ENCODE measurements at regions not wholly inside any gene's neighbourhood (a gene's known extent, or its start where the extent isn't known, plus 50 kb on each side); places are given as distances from the start of the nearest gene placed in this dataset.

GRCh38 chr2:207446653-207447052 lies 83.1 kb upstream of the CREB1 start:
- DNase-seq (ENCODE audit: low read depth, low spot score), result no peak

GRCh38 chr2:207448006-207448405 lies 81.8 kb upstream of the CREB1 start:
- no peak for DNase-seq (ENCODE audit: low read depth, low spot score)

DNA sequence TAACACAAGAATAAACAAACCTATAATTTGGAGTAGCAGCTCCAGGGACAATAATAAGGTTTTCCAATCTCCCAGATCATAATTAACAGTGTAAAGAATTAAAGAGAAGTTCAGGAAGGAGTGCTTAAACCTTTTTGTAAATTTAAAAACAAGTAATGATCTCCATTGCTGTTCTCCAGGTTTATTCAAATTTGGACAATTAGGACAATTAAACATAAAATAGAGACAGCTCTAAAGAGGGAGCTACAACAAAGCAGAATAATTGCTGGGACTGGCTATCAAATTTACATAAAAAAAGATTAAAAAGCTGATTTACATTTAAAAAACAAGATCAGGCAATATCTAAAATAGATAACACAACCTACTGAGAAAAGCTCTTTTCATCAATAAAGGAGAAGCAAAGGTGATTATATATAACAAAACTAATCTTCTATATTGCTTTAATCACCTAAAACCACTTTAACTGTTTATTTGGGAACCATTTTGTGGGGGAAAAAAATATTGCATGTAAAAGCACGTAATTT lies 80.1 kb upstream of the CREB1 start:
- DNase-seq (ENCODE audit: low read depth, low spot score), result no peak

DNA sequence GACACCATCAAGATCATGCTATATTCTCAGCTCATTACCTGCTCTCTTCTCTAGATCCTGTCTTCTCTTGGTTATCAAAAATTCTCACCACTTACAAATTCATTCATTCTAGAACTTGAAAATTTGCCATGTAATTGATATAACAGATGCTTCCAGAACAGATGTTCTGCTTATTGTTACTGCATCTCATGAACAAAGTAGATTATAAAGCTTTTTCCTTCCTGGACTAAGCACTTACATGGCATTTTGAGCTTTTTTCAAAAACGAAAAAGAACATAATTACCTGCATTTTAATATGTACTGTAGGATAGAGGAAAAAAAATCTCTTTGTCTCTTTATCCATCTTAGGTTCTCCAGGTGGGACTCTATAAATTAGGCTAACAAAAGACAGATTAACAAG lies 79.6 kb upstream of the CREB1 start:
- no peak for DNase-seq (ENCODE audit: low read depth, low spot score)

DNA sequence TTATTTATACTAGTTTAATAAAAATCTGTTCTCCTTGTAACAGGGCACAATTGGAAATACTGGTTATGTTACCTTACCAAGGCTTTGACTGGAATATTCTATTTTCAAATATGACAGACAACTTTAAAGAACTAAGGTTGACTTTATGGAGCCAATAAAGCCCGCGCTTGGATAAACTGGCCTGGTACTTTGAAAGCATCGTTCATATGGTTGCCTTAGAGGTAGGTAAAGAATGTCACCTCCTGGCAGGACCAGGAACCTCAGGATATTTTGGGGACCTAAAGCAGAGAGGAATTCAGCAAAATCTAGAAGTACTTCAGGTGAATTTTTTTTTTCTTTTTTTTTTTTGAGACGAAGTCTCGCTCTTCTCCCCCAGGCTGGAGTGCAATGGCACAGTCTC lies 71.2 kb upstream of the CREB1 start:
- no peak for DNase-seq (ENCODE audit: low read depth, low spot score)

- no peak for DNase-seq (ENCODE audit: low read depth, low spot score)
These were observed 69.6 kb upstream of the CREB1 start for GRCh38 chr2:207459990-207460757.

GRCh38 chr2:207463433-207463832 lies 66.3 kb upstream of the CREB1 start:
- DNase-seq (ENCODE audit: low read depth, low spot score), result no peak

GRCh38 chr2:207464007-207464406 lies 65.8 kb upstream of the CREB1 start:
- no peak for DNase-seq (ENCODE audit: low read depth, low spot score)

DNA sequence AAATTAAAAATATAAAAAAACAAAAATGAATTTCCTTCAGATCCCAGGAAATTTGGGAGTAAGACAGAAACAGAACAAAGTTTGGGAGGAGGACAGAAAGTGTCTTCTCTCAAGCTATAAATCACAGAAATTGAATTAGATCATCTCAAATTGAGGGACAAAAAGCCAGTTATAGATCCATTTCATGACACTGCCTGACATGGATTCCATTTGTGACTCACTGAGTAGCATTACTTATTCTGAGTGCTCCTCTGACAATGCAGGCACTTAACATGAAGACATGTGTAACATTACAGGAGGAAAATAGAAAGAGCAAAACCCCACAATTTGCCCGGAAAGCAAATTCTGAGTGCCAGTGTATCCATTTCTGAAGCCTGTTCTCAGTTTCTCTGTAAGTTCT lies 63.9 kb upstream of the CREB1 start:
- no peak for DNase-seq (ENCODE audit: low read depth, low spot score)

- DNase-seq (ENCODE audit: low read depth, low spot score), result no peak
These were observed 61.9 kb upstream of the CREB1 start for GRCh38 chr2:207467716-207468347.

DNA sequence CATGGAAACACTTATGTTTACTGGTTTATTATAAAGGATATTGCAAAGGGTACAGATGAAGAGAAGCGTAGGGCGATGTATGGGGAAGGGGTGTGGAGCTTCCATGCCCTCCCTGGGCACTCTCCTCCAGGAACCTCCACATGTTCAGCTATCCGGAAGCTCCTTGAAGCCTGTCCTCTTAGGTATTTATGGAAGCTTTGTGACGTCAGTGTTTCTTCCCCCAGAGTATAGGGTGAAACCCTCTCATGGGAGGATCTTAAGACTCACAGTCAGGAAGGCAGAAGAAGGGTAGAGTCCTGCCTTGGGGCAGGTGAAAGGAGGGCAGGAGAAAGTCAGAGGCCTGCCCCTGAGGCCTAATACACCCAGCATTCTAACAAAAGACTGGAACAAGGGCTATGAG lies 61.3 kb upstream of the CREB1 start:
- DNase-seq (ENCODE audit: low read depth, low spot score), result no peak

GRCh38 chr2:207469451-207469850 lies 60.3 kb upstream of the CREB1 start:
- DNase-seq (ENCODE audit: low read depth, low spot score), result no peak

GRCh38 chr2:207469943-207470729 lies 59.6 kb upstream of the CREB1 start:
- DNase-seq (ENCODE audit: low read depth, low spot score), result no peak

GRCh38 chr2:207471261-207471660 lies 58.5 kb upstream of the CREB1 start:
- no peak for DNase-seq (ENCODE audit: low read depth, low spot score)

- no peak for DNase-seq (ENCODE audit: low read depth, low spot score)
These were observed 57.3 kb upstream of the CREB1 start for GRCh38 chr2:207472343-207473048.

GRCh38 chr2:207473049-207473930 lies 56.5 kb upstream of the CREB1 start:
- DNase-seq (ENCODE audit: low read depth, low spot score), result peak; percentile 65

- no peak for DNase-seq (ENCODE audit: low read depth, low spot score)
These were observed 55.9 kb upstream of the CREB1 start for GRCh38 chr2:207473931-207474235.

DNA sequence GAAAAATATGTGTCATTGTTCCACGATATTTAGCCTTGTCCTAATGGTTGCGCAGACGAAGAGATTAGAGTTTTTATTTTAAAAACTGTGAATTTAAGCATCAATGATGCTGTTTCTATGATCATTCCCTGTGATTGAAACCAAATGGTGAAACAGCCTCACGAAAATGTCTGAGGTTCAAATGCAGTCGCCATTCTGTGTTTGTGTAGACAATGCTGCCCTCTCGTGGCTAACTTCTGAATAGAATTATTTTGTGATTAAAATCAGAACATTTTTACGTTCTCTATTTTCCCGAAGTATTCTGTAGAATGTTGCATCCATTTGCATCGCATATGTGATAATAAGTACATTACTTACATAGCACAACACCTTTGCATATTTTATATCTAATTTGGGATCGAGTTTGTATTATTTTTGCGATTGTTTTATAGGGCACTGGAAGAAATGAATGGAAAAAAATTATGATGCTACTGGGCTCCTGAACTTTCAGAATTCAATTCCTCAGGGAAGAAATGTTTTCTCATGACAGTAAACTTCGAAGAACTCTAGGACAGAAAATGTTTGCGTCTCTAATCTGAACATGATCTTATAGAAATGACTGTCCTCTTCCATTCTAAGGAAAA lies 54.8 kb upstream of the CREB1 start:
- no peak for DNase-seq (ENCODE audit: low read depth, low spot score)

DNA sequence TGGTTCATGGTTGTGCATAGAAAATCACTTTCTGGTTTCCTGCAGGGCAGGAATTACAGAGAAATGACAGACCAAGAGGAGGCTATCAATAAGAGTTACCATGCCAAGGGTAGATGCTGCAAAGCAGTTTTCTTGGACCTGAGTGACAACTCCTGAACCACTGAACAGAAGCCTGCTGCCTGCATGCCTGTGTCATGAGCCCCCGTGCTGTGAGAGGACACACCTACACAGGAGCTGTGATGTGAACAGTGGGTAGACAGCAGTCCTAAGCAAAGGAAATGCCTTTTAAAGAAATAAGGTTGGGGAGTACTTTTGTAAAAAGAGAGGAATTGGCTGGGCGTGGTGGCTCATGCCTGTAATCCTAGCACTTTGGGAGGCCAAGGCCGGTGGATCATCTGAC lies 54.2 kb upstream of the CREB1 start:
- no peak for DNase-seq (ENCODE audit: low read depth, low spot score)

DNA sequence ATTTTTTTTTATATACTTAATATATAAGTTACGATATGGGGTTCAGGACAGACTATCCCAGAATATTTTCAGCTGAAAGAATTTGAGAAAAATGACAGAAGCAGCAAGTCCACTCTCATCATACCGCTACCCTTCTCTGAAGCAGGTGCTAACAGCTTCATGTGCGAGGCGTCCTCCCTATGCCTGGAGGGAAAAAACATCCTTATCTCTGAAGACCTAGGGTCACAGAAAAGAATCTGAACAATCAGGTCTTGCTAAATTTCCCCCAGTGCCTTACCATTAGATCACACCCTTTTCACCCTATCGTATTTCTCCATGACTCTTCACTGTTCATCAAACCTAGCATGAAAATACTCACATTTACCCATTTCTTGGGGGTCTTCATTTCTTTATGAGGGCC lies 51.9 kb upstream of the CREB1 start:
- DNase-seq (ENCODE audit: low read depth, low spot score), result no peak

- DNase-seq (ENCODE audit: low read depth, low spot score), result no peak
These were observed 51.2 kb upstream of the CREB1 start for GRCh38 chr2:207478572-207478971.
